Caco-2 (cell line): ENCODE measurements at regions not wholly inside any gene's neighbourhood (a gene's known extent, or its start where the extent isn't known, plus 50 kb on each side); places are given as distances from the start of the nearest gene placed in this dataset.

Experiments
- BruUV-seq: library from RNA; stranded (reverse); fragments of 400-500 nt; replicated peaks from 2 replicates; lab custom pipeline; 2021; lab: Mats Ljungman, UMichigan
- CTCF ChIA-PET: fragments of 300-600 bp; sonication (Branson Sonifier 250); formaldehyde crosslinking; loops from one replicate; lab custom pipeline; 2022; ENCODE audit warnings: antibody characterized with exemption; lab: Charles Lee
- POLR2A ChIA-PET: fragments of 300-600 bp; sonication (Branson Sonifier 250); formaldehyde crosslinking; loops from one replicate; lab custom pipeline; 2022; ENCODE audit warnings: antibody characterized with exemption; lab: Charles Lee
- DNase-seq, 2 experiments: peaks; one replicate each; pipeline versions ENCODE4 v3.0.0 to v3.0.0-alpha.2; 2020 to 2022
- H3K27me3 ChIP-seq: replicated peaks from 2 replicates; pipeline ENCODE4 v1.6.0; 2011; ENCODE audit warnings: low read length; ENCODE audit not compliant: control insufficient read depth, insufficient read depth
- H3K36me3 ChIP-seq: 2 replicates; pipeline ENCODE4 v1.5.1; 2011; ENCODE audit warnings: low read length; ENCODE audit not compliant: control insufficient read depth, insufficient read depth
- H3K4me1 ChIP-seq: fragments of 250-450 bp; sonication (Bioruptor Pico); 2 replicates; pipeline ENCODE4 v1.5.1; 2020; ENCODE audit warnings: mild to moderate bottlenecking
- H3K4me3 ChIP-seq: 2 replicates; pipeline ENCODE4 v1.5.1; 2011; ENCODE audit warnings: low read depth, mild to moderate bottlenecking, control low read depth, low read length
- H3K9me3 ChIP-seq: fragments of 250-450 bp; sonication (Bioruptor Pico); 2 replicates; pipeline ENCODE4 v1.5.1; 2020; ENCODE audit warnings: mild to moderate bottlenecking, moderate library complexity
- H3K27ac Mint-ChIP-seq: one replicate; pipeline ENCODE4 v1.8.0; 2022; ENCODE audit warnings: mixed read lengths; ENCODE audit not compliant: unreplicated experiment
- H3K27me3 Mint-ChIP-seq: one replicate; pipeline ENCODE4 v1.8.0; 2022; ENCODE audit warnings: mixed read lengths; ENCODE audit not compliant: insufficient read depth, unreplicated experiment
- H3K36me3 Mint-ChIP-seq: one replicate; pipeline ENCODE4 v1.8.0; 2022; ENCODE audit warnings: mild to moderate bottlenecking, mixed read lengths; ENCODE audit not compliant: insufficient read depth, unreplicated experiment
- H3K4me1 Mint-ChIP-seq: one replicate; pipeline ENCODE4 v1.8.0; 2022; ENCODE audit warnings: low read depth, mixed read lengths; ENCODE audit not compliant: unreplicated experiment
- H3K4me3 Mint-ChIP-seq: one replicate; pipeline ENCODE4 v1.8.0; 2022; ENCODE audit warnings: mild to moderate bottlenecking, moderate library complexity, mixed read lengths; ENCODE audit not compliant: unreplicated experiment
- H3K9me3 Mint-ChIP-seq: one replicate; pipeline ENCODE4 v1.8.0; 2022; ENCODE audit warnings: mixed read lengths; ENCODE audit not compliant: unreplicated experiment
- intact Hi-C: fragments of 100-400 bp; cut with micrococcal nuclease; formaldehyde crosslinking; loops from one replicate; pipeline ENCODE4 v1.10.0; 2022; ENCODE audit not compliant: unreplicated experiment
- TF ChIP-seq, protein P1 (sequence below), 2 experiments: fragments of 200-600 bp in 1 of 2; IDR thresholded peaks; 1 replicate in 1 of 2; 2 replicates in 1 of 2; pipeline versions ENCODE4 v1.5.1 to v1.8.0; 2011 to 2022; ENCODE audit warnings: antibody characterized with exemption in 1 of 2, control low read depth in 1 of 2, inconsistent platforms in 1 of 2, low read depth in 1 of 2, low read length in 1 of 2, mild to moderate bottlenecking in 1 of 2, moderate library complexity in 1 of 2; ENCODE audit not compliant: insufficient read depth in 1 of 2, severe bottlenecking in 1 of 2, unreplicated experiment in 1 of 2

GRCh38 chr4:64538219-64538618 is 129.0 kb upstream of the TECRL start:
- H3K27me3 ChIP-seq, result no peaks in the 10 kb centered on the region
- H3K4me3 ChIP-seq, result no peak overlapping the region
- Mint-ChIP-seq H3K4me1 (no peaks in the 10 kb centered on the region), H3K9me3 (no peaks in the 10 kb centered on the region), H3K27me3 (no peaks in the 10 kb centered on the region), H3K4me3 (no peak overlapping the region), H3K27ac (no peak overlapping the region), H3K36me3 (no peaks in the 10 kb centered on the region)
- ChIA-PET CTCF (no interaction called here), POLR2A (no interaction called here)
- TF ChIP-seq, protein P1, sequence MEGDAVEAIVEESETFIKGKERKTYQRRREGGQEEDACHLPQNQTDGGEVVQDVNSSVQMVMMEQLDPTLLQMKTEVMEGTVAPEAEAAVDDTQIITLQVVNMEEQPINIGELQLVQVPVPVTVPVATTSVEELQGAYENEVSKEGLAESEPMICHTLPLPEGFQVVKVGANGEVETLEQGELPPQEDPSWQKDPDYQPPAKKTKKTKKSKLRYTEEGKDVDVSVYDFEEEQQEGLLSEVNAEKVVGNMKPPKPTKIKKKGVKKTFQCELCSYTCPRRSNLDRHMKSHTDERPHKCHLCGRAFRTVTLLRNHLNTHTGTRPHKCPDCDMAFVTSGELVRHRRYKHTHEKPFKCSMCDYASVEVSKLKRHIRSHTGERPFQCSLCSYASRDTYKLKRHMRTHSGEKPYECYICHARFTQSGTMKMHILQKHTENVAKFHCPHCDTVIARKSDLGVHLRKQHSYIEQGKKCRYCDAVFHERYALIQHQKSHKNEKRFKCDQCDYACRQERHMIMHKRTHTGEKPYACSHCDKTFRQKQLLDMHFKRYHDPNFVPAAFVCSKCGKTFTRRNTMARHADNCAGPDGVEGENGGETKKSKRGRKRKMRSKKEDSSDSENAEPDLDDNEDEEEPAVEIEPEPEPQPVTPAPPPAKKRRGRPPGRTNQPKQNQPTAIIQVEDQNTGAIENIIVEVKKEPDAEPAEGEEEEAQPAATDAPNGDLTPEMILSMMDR (IDR thresholded peaks at IDR 0.05; ENCODE audit: insufficient read depth in 1 of 2, low read depth in 1 of 2, low read length in 1 of 2, severe bottlenecking in 1 of 2, unreplicated experiment in 1 of 2), result peak in 1 of 2 experiments; percentile 15
- intact Hi-C loops, result loop anchor here (2.0 kb wide), 1 partner anchor 1241 kb away; no protein-coding TSS in a partner anchor
- H3K9me3 ChIP-seq, result no peaks in the 10 kb centered on the region
- no peaks in the 10 kb centered on the region for H3K4me1 ChIP-seq
- peak in 1 of 2 experiments; percentile 6 for DNase-seq
- no TSS peak for BruUV-seq
- H3K36me3 ChIP-seq, result no peaks in the 10 kb centered on the region

- no peaks in the 10 kb centered on the region for H3K27me3 Mint-ChIP-seq
- CTCF ChIA-PET, result no interaction called here
- no peaks in the 10 kb centered on the region for H3K4me1 ChIP-seq
- no peaks in the 10 kb centered on the region for H3K9me3 ChIP-seq
- no peaks in the 10 kb centered on the region for H3K27me3 ChIP-seq
- H3K36me3 ChIP-seq, result no peaks in the 10 kb centered on the region
- H3K9me3 Mint-ChIP-seq, result no peaks in the 10 kb centered on the region
- POLR2A ChIA-PET, result no interaction called here
- DNase-seq, result no peak
- TF ChIP-seq, protein P1 (IDR thresholded peaks at IDR 0.05; ENCODE audit: insufficient read depth in 1 of 2, low read depth in 1 of 2, low read length in 1 of 2, severe bottlenecking in 1 of 2, unreplicated experiment in 1 of 2), result no peak
- H3K4me3 ChIP-seq, result no peak overlapping the region
- H3K27ac Mint-ChIP-seq, result no peak overlapping the region
- H3K36me3 Mint-ChIP-seq, result no peaks in the 10 kb centered on the region
- intact Hi-C loops, result no loop called here
- BruUV-seq, result no TSS peak
- H3K4me1 Mint-ChIP-seq, result no peaks in the 10 kb centered on the region
- no peak overlapping the region for H3K4me3 Mint-ChIP-seq
These were observed 124.4 kb upstream of the TECRL start for GRCh38 chr4:64533637-64534036.

- no peak for DNase-seq
- H3K27me3 Mint-ChIP-seq, result no peaks in the 10 kb centered on the region
- POLR2A ChIA-PET, result no interaction called here
- TF ChIP-seq, protein P1 (IDR thresholded peaks at IDR 0.05; ENCODE audit: insufficient read depth in 1 of 2, low read depth in 1 of 2, low read length in 1 of 2, severe bottlenecking in 1 of 2, unreplicated experiment in 1 of 2), result no peak
- H3K4me1 Mint-ChIP-seq, result no peaks in the 10 kb centered on the region
- CTCF ChIA-PET, result no interaction called here
- H3K4me1 ChIP-seq, result no peaks in the 10 kb centered on the region
- H3K9me3 ChIP-seq, result no peaks in the 10 kb centered on the region
- no peaks in the 10 kb centered on the region for H3K9me3 Mint-ChIP-seq
- H3K27ac Mint-ChIP-seq, result no peak overlapping the region
- no TSS peak for BruUV-seq
- H3K27me3 ChIP-seq, result no peaks in the 10 kb centered on the region
- no peak overlapping the region for H3K4me3 Mint-ChIP-seq
- H3K36me3 ChIP-seq, result no peaks in the 10 kb centered on the region
- intact Hi-C loops, result no loop called here
- H3K36me3 Mint-ChIP-seq, result no peaks in the 10 kb centered on the region
- H3K4me3 ChIP-seq, result no peak overlapping the region
These were observed 123.9 kb upstream of the TECRL start for GRCh38 chr4:64533159-64533558.
